Adipocyte (in vitro differentiated cells): ENCODE measurements at regions not wholly inside any gene's neighbourhood (a gene's known extent, or its start where the extent isn't known, plus 50 kb on each side); places are given as distances from the start of the nearest gene placed in this dataset.
A peak's percentile ranks its signal among the peaks of the same experiment; 100 is the strongest.

Experiments
- DNase-seq: peaks from one replicate; pipeline ENCODE4 v3.0.0-alpha.2; 2015; ENCODE audit warnings: low read depth
- H3K27me3 ChIP-seq: replicated peaks from 2 replicates; pipeline ENCODE4 v1.7.0; 2013; ENCODE audit warnings: mild to moderate bottlenecking, low read length, moderate library complexity; ENCODE audit not compliant: control insufficient read depth, insufficient read depth
- H3K36me3 ChIP-seq: 2 replicates; pipeline ENCODE4 v1.7.0; 2013; ENCODE audit warnings: low read length, mild to moderate bottlenecking, moderate library complexity; ENCODE audit not compliant: control insufficient read depth, insufficient read depth, severe bottlenecking
- H3K4me1 ChIP-seq: 2 replicates; pipeline ENCODE4 v1.7.0; 2013; ENCODE audit warnings: mild to moderate bottlenecking, low read length, moderate library complexity; ENCODE audit not compliant: control insufficient read depth, insufficient read depth
- H3K4me3 ChIP-seq: 2 replicates; pipeline ENCODE4 v1.7.0; 2013; ENCODE audit warnings: mild to moderate bottlenecking, low read length, moderate library complexity
- H3K9ac ChIP-seq: 2 replicates; pipeline ENCODE4 v1.7.0; 2013; ENCODE audit warnings: mild to moderate bottlenecking, low read length, moderate library complexity
- H3K9me3 ChIP-seq: 2 replicates; pipeline ENCODE4 v1.7.0; 2013; ENCODE audit warnings: mild to moderate bottlenecking, low read length, moderate library complexity; ENCODE audit not compliant: control insufficient read depth

GRCh38 chr12:76636121-76636692, 76.6 kb upstream of the OSBPL8 start:
- Histone ChIP-seq H3K27me3 (no peaks in the 10 kb centered on the region), H3K4me3 (no peak overlapping the region), H3K36me3 (no peaks in the 10 kb centered on the region), H3K4me1 (peaks cover 6% of the 10 kb centered on the region), H3K9ac (no peak overlapping the region), H3K9me3 (no peaks in the 10 kb centered on the region)
- no peak for DNase-seq

GRCh38 chr12:76637807-76638206, 78.2 kb upstream of the OSBPL8 start:
- DNase-seq: peak; percentile 35
- Histone ChIP-seq H3K9me3 (no peaks in the 10 kb centered on the region), H3K4me1 (peaks cover 6% of the 10 kb centered on the region), H3K9ac (no peak overlapping the region), H3K27me3 (no peaks in the 10 kb centered on the region), H3K36me3 (no peaks in the 10 kb centered on the region), H3K4me3 (no peak overlapping the region)

- Histone ChIP-seq H3K36me3 (no peaks in the 10 kb centered on the region), H3K27me3 (no peaks in the 10 kb centered on the region), H3K9ac (no peak overlapping the region), H3K4me1 (peaks cover 6% of the 10 kb centered on the region), H3K4me3 (no peak overlapping the region), H3K9me3 (no peaks in the 10 kb centered on the region)
- no peak for DNase-seq
These were observed 80.1 kb upstream of the OSBPL8 start for GRCh38 chr12:76639646-76640045.

DNA sequence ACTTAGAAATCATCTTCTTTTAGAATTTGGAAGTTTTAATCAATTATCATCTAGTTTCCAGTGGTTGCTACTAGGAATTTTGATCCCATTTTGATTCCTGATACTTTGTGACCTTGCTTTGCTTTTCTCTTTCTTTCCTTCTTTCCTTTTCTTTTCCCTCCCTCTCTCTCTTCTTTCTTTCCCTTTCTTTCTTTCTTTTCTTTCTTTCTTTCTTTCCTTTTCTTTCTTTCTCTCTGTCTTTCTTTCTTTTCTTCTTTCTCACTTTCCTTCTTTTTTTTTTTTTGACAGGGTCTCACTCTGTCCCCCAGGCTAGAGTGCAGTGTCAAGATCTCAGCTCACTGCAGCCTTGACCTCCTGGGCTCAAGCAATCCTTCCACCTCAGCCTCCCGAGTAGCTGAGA, 81.5 kb upstream of the OSBPL8 start:
- Histone ChIP-seq H3K9ac (no peak overlapping the region), H3K4me3 (no peak overlapping the region), H3K27me3 (no peaks in the 10 kb centered on the region), H3K9me3 (no peaks in the 10 kb centered on the region), H3K36me3 (no peaks in the 10 kb centered on the region), H3K4me1 (peaks cover 6% of the 10 kb centered on the region)
- no peak for DNase-seq

DNA sequence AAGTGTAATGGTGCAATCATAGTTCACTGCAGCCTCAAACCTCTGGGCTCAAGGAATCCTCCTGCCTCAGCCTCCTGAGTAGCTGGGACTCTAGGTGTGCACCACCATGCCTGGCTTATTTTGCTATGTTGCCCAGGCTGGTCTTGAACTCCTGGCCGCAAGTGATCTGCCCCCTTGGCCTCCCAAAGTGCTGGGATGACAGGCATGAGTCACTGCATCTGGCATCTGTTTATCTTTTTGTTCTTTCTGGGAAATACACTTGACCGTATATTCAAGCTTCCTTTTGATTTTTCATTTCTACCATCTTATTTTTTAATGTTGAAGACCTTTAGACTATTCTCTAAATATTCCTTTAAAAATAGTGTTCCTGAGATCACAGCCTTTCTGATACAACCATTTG, 82.4 kb upstream of the OSBPL8 start:
- Histone ChIP-seq H3K9me3 (no peaks in the 10 kb centered on the region), H3K9ac (no peak overlapping the region), H3K4me1 (peaks cover 6% of the 10 kb centered on the region), H3K27me3 (no peaks in the 10 kb centered on the region), H3K4me3 (no peak overlapping the region), H3K36me3 (no peaks in the 10 kb centered on the region)
- DNase-seq: no peak

GRCh38 chr12:76643438-76643837, 83.9 kb upstream of the OSBPL8 start:
- no peaks in the 10 kb centered on the region for H3K36me3 ChIP-seq
- peak; percentile 33 for DNase-seq
- H3K9ac ChIP-seq: no peak overlapping the region
- H3K9me3 ChIP-seq: no peaks in the 10 kb centered on the region
- H3K4me1 ChIP-seq: no peaks in the 10 kb centered on the region
- H3K27me3 ChIP-seq: no peaks in the 10 kb centered on the region
- H3K4me3 ChIP-seq: no peak overlapping the region

GRCh38 chr12:76644950-76645349, 85.4 kb upstream of the OSBPL8 start:
- no peak overlapping the region for H3K4me3 ChIP-seq
- H3K27me3 ChIP-seq: no peaks in the 10 kb centered on the region

DNA sequence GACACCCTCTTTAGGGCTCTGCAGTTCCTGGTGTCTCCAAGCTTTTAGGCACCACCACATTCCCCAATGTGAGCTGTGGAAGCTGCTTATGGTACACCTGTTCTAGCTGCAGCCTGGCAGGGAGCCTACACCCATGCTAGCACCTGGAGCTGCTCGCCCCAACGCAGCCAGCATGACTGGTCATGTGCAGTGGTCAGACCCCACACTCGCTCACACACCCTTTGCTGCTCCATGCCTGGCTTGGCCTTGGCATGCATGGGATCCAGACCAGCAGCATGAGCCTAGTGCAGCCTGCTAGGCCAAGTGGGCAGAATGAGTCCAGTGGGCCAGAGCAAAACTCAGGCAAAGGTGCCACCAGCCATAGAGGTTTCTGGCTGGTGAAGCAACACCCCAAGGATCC, 86.4 kb upstream of the OSBPL8 start:
- Histone ChIP-seq H3K4me3 (no peak overlapping the region), H3K4me1 (no peaks in the 10 kb centered on the region), H3K36me3 (no peaks in the 10 kb centered on the region), H3K9me3 (no peaks in the 10 kb centered on the region), H3K27me3 (no peaks in the 10 kb centered on the region), H3K9ac (no peak overlapping the region)
- no peak for DNase-seq

More at GRCh38 chr12:76644950-76645349, 85.4 kb upstream of the OSBPL8 start:
- Histone ChIP-seq H3K4me1 (no peaks in the 10 kb centered on the region), H3K9ac (no peak overlapping the region), H3K36me3 (no peaks in the 10 kb centered on the region), H3K9me3 (no peaks in the 10 kb centered on the region)
- DNase-seq: no peak

GRCh38 chr12:76646366-76646765, 86.8 kb upstream of the OSBPL8 start:
- no peaks in the 10 kb centered on the region for H3K9me3 ChIP-seq
- no peaks in the 10 kb centered on the region for H3K36me3 ChIP-seq
- H3K27me3 ChIP-seq: no peaks in the 10 kb centered on the region
- no peak overlapping the region for H3K4me3 ChIP-seq
- no peaks in the 10 kb centered on the region for H3K4me1 ChIP-seq
- no peak overlapping the region for H3K9ac ChIP-seq
- peak; percentile 20 for DNase-seq

GRCh38 chr12:76649099-76649498, 89.5 kb upstream of the OSBPL8 start:
- Histone ChIP-seq H3K4me3 (no peak overlapping the region), H3K9me3 (no peaks in the 10 kb centered on the region), H3K36me3 (no peaks in the 10 kb centered on the region), H3K4me1 (no peaks in the 10 kb centered on the region), H3K27me3 (no peaks in the 10 kb centered on the region), H3K9ac (no peak overlapping the region)
- DNase-seq: no peak

GRCh38 chr12:76652402-76652801, 92.8 kb upstream of the OSBPL8 start:
- no peak for DNase-seq
- H3K4me1 ChIP-seq: no peaks in the 10 kb centered on the region
- H3K27me3 ChIP-seq: no peaks in the 10 kb centered on the region
- H3K9ac ChIP-seq: no peak overlapping the region
- H3K36me3 ChIP-seq: no peaks in the 10 kb centered on the region
- H3K9me3 ChIP-seq: no peaks in the 10 kb centered on the region
- no peak overlapping the region for H3K4me3 ChIP-seq

DNA sequence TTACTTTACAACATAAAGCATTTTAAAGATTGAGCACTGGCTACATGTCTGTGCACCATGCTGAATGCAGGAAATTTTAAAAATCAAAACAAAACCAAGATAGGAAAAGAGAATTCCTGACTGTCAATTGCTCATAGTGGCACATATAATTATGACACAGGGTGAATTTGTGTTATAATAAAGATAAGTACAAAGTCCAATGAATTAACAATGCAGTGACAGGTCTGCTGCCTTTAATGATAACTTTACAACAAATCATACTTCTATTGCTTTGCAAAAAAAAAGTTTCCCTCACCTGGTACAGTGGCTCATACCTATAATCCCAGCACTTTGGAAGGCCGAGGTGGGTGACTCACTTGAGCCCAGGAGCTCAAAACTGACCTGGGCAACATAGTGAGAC, 93.8 kb upstream of the OSBPL8 start:
- no peak overlapping the region for H3K4me3 ChIP-seq
- DNase-seq: no peak
- no peaks in the 10 kb centered on the region for H3K4me1 ChIP-seq
- H3K36me3 ChIP-seq: no peaks in the 10 kb centered on the region
- no peak overlapping the region for H3K9ac ChIP-seq
- no peaks in the 10 kb centered on the region for H3K27me3 ChIP-seq
- no peaks in the 10 kb centered on the region for H3K9me3 ChIP-seq
